ENCODE measurements at regions not wholly inside any gene's neighbourhood (a gene's known extent, or its start where the extent isn't known, plus 50 kb on each side); places are given as distances from the start of the nearest gene placed in this dataset.

- TF ChIP-seq YY1 (IDR thresholded peaks at IDR 0.05; ENCODE audit: insufficient read depth, insufficient read length), result no peak
- no peak for TF ChIP-seq SUZ12 (IDR thresholded peaks at IDR 0.05; ENCODE audit: extremely low read depth, insufficient read depth, insufficient read length)
These were observed 226.9 kb upstream of the DTNA start for GRCh38 chr18:34483198-34483597.
